NOMO-1 (cell line): ENCODE measurements at regions not wholly inside any gene's neighbourhood (a gene's known extent, or its start where the extent isn't known, plus 50 kb on each side); places are given as distances from the start of the nearest gene placed in this dataset.
A peak's percentile ranks its signal among the peaks of the same experiment; 100 is the strongest.
"Not testable (repeated sequence)": the region's sequence is repeated elsewhere in the genome, so short reads cannot be mapped to it uniquely, and the experiment has no call there.

Source experiments
- DNase-seq, 2 experiments: peaks; one replicate each; lab custom pipeline; 2025; ENCODE audit not compliant: unreplicated experiment in 2 of 2; lab: John Stamatoyannopoulos, UW

DNA sequence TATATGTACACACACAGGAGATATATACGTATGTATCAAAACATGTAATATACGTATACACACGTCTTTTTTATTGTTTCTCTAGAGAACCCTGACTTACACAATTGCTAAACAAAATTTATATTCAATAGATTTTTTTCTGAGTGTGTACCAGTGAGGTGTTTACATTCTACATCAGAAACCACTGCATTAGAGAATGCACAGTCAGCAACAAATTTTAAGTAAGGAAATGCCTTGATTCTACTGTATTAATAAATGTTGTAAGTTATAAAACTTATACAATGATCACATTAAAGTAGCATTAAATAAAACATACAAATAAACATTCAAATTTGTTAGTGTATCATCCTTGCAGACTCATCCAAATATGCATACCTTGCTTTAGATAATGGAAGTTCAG is 376.4 kb upstream of the FAM98A start:
- DNase-seq: no peak

DNA sequence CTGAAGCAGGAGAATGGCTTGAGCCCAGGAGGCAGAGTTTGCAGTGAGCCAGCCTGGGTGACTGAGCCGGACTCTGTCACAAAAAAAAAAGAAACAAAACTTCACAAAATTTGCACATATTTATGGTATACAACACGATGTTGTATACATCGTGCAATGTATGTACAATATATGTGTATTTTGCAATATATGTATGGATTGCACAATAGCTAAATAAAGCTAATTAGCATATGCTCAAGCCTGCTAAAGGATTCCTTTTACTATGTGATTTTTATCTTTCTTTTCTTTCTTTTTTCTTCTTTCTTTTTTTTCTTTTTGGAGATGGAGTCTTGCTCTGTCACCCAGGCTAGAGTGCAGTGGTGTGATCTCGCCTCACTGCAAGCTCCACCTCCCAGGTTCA is 368.0 kb upstream of the FAM98A start:
- DNase-seq: no peak

DNA sequence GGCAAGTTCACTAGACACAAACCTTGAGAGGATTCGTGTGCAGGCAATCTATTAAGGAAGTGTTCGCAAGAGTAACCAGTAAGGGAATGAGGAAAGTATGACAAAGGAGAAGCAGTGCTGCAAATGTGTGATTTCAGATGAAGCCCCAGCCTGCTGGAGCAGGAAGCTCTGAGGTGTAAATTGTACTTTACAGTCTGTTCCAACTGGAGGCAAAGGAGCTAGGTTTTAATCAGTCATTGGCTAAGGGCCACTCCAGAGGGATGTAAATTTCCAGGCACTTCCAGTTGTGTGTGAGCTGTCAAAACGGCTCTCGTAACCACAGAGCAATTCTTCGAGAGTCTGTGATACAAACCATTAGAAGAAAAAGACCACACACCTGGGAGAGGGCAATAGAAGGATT is 359.5 kb upstream of the FAM98A start:
- no peak for DNase-seq

DNA sequence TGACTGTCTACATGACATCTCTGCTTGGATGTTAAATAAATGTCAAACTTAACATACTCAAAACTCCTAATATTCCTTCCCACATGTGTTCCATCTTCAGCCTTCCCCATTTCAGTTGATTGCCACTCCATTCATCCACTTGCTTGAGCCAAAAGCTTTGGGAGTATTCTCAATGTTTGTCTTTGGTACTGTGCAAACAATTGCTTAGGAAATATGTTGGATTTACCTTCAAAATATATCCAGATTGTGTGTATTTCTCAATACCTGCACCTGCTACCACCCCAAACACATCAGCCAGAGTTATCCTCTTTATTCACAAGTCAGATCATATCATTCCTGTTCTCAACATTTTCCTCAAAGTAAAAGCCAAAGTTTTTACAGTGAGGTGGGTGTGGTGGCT is 350.3 kb upstream of the FAM98A start:
- DNase-seq: no peak

DNA sequence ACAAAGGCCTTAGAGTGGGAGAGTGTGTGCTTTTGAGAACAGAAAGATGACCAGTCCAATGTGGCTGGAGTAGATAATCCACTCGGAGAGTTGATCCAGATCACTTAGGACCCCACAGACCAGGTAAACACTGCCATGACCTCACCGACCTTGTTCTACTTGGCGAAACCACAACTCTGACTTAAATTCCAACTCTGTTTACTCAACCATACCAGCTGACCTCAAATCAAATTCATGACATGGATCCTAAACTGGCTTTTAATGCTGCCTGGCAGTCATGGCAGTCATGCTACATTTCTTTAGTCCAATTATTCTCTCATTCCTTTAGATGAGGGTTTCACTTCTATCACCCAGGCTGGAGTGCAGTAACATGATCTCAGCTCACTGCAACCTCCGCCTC is 347.1 kb upstream of the FAM98A start:
- DNase-seq: no peak

DNA sequence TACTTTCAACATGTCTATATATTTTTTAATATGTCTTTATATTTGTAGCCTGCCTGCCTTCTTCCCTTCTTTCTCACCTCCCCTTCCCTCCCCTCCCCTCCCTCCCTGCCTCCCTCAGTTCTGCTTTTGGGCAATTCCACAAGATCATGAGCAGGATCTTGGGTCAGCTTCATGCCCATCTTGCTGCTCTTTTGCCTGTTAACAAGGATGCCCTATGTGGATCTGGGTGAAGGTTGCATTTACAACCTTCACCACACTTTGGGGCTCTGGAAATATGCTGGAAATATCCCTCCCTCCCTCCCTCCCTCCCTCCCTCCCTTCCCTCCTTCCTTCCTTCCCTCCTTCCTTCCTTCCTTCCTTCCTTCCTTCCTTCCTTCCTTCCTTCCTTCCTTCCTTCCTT is 334.1 kb upstream of the FAM98A start:
- DNase-seq: no peak

DNA sequence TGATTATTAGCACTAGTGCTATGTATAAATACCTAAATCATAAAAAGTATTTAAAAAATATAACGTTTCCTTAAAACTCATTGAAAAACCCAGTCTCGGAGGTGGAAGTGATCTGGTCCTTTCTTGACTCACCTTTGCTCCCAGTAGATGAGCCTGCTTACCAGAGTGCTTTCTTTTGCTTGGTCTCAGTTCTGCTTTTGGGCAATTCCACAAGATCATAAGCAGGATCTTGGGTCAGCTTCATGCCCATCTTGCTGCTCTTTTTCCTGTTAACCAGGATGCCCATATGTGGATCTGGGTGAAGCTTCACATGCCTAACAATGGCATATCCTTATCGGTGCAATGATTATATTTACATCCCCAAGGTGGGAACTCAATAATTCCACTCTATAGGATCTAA is 332.1 kb upstream of the FAM98A start:
- no peak for DNase-seq

DNA sequence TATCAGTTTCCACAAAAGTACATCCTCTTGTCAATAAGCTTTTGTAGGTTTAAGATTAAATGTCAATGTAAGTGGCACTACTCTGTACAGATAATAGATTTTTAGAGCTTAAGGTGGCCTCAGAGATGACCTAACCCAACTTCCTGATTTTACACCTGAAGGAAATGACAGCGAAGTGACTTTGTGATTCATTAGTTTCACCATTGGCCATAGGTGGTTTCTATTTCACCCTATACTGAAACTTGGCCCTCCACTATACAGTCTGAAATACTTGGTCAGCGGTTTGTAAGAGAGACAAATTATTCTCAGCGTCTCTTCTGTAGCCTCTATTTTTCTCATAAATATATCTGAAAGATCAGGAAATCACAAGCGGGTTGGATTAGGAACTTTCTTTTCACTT is 330.4 kb upstream of the FAM98A start:
- DNase-seq: no peak

DNA sequence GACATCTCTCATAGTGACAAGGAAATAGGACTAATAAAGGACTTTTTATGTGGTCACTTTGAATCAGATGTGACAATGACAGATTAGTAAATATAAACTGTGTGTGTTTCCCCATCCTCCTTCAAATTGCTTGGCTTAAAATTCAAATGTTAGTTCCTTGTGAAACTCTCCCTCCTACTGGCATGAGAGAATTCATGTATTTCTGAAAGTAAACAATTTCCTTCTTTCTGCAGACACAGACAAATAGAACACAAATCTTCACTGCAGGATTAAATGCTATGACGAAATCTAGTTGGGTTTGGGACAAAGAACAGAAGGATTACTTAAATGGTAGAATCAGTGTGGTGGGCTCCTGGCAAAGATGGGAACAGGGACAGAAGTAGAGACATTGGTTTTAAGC is 328.7 kb upstream of the FAM98A start:
- no peak for DNase-seq

DNA sequence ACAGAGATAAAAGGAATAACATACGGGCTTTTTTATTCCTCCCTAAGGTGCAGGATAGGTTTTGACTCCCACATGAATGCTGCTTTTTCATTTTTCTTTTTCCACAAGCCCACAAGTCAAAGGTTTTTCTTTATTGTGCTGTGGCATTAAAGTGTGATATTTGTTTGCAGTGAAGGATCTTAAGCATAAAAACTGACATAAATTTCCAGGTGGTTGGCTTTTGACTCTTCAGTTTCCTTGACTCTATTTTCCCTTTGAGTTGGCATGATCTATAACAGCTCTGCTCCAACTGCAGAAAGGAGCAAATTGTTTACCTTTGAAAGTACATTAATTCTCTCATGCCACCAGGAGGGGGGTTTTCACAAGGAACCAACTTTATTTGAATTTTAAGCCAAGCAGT is 326.2 kb upstream of the FAM98A start:
- DNase-seq: no peak

DNA sequence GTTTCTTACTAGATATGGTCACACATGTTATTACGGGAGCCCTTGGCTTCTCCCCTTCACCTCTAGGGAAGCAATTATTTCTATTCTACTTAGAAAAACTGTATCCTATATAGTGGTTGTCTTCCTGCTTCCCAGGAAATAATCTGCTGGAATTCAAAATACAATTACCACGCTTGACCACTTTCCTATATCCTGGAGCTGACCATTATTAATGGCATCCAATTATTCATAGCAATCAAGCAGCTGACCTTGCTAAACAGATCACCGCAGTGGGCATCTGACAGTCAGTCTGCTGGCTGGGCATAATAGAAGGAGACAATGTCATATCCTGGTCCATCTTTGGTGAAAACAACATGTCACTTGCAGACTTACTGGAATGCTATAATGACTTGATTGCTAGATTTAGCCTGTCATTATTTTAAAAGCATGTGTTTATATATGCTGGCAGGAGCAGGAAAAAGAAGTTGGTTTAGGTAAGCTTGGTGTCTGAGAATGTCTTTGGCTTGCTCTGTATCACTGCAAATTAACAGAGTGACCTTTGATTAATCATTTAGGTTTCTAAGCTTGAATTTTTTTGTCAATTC is 325.6 kb upstream of the FAM98A start:
- DNase-seq: no peak

DNA sequence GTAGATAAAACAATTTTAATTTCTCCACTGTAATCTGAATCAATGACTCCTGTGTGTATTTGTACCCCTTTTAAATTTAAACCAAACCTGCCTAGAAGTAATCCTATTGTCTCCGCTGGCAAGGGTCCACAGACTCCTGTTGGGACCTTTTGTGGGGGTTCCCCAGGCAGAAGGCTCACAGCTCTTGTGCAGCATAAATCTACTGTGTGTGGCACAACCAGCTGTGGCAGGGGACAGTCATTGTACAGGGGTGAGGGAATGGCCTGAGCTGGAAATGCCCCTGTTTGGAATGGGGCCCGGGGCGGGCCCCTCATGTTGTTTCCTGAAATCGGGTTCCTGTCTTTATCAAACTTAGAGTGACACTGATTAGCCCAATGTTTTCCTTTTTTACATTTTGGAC is 318.2 kb upstream of the FAM98A start:
- no peak for DNase-seq

DNA sequence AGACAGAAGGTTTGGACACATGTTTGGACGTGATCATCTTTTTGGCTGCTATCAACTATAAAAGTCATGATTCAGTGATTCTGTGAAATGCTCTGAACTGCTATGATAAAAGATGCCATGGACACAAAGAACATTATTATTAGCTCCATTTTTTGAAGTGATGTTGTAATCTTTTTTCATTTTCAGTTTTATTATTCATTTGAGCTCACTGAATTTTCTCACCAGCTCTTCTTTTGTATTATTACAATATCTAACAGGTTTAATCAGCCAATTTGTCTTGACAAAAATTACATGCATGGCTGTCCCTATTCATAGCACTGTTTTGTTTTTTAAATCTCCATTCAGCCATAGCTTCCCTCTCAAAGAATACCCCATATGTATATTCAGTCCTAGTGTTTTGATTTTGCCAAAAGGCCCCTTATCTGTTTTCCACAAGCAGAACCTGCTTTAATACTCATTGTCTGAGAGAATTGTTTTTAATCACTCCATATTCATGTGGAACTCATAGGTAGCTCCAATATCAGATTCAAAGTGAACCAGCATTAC is 314.0 kb upstream of the FAM98A start:
- no peak for DNase-seq

DNA sequence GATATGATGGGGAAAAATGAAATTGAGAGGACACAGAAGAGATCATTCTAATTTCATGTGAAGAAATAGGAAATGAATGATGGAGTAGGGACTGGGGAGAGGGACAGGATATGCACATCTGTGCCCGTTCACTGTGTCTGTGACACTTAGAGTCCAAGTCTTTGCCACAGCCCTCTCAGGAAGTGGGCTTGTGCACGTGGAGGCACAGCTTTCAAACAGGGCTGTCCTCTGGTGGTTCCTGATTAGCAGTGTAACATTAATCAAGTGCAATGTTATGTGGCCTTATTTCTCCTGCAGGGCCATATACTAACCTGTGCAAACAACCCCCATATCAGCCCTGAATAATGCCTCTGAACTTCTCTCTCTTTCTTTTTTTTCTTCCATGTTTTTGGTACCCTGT is 312.2 kb upstream of the FAM98A start:
- DNase-seq: no peak

DNA sequence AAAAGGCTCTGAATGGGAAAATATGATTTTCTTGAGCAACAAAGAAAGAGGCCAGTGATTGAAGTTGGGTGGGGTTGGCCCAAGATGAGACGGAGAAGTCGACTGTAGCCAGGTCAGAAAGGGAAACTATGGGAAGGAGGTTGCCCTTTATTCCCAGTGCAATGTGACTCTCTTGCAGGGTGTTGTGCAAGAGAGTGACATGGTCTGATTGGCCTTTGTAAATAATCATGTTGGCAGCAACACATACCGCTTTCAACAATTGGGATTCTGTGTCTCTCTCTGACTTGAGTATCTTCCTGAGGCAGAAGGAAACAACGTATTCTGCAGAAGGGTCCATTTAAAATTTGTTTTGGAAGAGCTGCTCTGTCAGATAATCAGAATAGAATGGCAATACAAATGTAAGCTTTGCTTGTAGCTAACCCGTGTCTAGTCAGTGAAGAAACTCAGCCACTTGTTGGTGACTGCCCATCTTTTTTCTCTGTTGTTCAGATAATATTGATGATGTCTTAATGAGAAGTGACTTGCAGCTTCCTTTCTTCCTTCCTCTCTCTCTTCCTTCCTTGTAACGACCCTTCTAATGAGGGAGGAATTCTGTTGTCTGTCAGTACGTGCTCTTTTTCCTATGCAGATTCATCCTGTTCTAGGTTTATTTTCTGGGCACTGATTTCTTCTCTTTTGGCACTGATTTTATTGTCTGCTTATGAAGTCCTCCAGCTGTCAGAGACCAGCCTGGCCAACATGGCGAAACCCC is 311.0 kb upstream of the FAM98A start:
- DNase-seq: no peak

DNA sequence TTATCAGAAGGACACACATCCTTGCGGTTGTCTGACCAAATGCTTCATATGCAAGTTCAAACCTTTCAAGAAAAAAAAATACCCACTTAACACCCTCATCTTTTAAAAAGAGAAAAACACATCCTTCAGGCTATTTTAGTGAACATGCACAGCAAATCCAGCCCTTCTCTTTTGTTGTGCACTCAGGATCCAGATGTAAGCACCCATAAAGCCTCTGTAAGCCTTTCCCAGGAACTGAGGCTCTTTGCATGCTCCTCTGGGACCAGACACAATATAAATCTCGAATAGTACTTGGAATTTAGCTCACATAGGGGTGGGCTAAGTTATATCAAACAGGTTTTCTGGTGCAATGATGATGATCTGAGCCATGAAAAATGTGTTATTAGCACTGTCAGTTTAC is 308.8 kb upstream of the FAM98A start:
- DNase-seq: no peak

DNA sequence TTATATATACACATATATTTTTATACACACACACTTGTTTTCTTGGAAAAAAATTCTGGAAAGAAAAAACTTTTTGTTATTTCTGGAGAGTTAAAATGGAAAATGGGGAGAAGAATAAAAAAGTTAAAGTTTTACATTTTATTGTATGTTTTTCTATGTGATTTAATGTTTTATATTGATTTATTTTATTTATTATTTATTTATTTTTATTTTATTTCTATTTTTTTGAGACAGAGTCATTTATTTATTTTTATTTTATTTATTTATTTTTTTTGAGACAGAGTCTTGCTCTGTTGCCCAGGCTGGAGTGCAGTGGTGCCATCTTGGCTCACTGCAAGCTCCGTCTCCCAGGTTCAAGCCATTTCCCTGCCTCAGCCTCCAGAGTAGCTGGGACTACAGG is 307.0 kb upstream of the FAM98A start:
- DNase-seq: not testable (repeated sequence)

DNA sequence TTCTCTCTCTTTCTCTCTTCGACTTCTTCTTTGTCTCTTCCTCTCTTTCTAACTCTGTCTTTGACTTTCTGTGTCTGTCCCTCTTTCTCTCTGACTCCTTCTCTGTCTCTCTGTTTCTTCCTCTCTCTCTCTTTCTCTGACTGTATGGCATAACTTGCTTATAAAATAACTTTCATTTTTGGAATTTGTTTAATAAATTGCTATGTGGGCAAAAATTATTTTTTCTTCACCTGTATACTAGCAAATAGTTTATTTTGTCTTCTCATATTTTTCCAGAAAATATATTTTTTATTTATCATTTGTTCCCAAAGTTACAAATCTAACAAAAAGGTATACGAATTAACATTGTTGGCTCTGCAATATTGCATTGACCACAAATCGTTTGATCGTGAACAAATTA is 305.7 kb upstream of the FAM98A start:
- no peak for DNase-seq

DNA sequence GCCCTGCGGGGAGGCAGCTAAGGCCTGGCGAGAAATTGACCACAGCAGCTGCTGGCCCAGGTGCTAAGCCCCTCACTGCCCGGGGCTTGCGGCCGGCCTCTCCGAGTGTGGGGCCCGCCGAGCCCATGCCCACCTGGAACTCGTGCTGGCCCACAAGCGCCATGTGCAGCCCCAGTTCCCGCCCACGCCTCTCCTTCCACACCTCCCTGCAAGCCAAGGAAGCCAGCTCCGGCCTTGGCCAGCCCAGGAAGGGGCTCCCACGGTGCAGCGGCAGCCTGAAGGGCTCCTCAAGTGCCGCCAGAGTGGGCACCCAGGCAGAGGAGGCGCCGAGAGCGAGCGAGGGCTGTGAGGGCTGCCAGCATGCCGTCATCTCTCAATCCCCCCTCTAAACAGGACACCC is 304.6 kb upstream of the FAM98A start:
- DNase-seq: no peak

DNA sequence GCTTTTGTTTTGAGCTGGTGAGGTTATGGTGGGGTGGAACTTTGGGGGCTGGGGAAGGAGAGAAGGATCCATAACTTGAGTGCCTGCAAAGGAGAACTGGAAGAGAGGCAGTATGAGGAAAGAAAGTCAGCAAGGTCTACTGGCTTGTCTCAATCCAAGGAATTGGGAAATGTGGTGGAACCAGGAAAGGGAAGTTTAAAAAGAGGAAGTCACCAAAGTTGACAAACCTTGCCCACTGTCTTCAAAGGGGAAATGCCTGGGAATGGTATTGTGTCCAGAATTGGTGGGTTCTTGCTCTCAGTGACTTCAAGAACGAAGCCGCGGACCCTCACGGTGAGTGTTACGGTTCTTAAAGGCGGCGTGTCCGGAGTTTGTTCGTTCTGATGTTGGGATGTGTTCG is 304.1 kb upstream of the FAM98A start:
- DNase-seq: no peak

DNA sequence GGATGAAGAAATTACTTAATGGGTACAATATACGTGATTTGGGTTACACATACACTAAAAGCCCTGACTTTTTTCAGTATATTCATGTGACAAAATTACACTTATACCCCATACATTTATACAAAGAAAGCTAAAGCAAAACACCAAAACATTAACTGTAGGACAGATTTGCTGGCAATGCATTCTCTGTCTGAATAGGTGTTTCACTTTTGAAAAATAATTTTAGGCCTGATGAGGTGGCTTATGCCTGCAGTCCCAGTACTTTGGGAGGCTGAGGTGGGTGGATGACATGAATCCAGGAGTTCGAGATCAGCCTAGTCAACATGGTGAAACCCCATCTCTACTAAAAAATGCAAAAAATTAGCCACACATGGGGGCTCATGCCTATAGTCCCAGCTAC is 301.5 kb upstream of the FAM98A start:
- DNase-seq: no peak

DNA sequence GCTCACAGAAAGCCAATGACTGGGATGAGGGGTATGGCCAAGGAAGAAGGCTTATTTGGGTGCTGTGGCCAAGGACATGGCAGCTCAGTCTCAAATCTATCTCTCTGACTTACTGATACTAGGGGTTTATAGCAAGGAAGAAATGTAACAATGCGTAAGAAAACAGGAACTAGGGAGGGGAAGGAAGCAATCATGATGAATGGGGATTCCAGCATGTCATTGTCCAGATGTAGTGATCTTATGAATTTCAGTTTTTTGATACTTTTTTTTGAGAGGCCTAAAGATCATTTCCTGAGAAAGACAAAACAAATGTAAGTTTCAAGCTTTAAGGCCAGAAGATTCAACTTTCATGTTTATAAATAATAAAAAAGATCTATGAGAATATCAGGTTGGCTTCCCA is 298.6 kb upstream of the FAM98A start:
- DNase-seq: peak in 1 of 2 experiments; percentile 3

DNA sequence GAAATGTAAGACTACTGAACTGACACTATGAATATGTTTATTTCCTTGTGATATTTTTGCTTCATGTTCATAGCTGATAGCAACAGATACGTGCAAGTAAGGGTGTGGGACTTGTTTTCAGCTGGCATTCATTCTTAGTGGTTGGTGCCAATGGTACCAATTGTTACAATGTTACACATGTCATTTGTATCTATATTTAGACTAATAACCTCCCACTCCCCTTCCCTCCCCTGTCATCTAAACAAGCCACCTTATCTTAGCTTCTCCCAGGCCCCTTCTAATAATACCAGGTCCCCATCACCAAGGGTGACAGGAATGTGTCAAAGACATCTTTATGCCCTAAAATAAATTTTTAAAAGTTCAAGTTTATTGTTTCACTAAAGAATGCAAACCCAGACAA is 294.7 kb upstream of the FAM98A start:
- no peak for DNase-seq
